Psoas muscle (tissue), 7 donors: ENCODE measurements at regions not wholly inside any gene's neighbourhood (a gene's known extent, or its start where the extent isn't known, plus 50 kb on each side); places are given as distances from the start of the nearest gene placed in this dataset.

ENCODE experiments used
- ATAC-seq, 4 donors: fragments of 200-7000 bp; cut with Tn5 transposase; one replicate each; pipeline ENCODE4 v1.9.1; 2020; ENCODE audit warnings: moderate library complexity in 3 of 4, mild to moderate bottlenecking in 2 of 4
- DNase-seq, 2 donors: peaks; one replicate each; pipeline ENCODE4 v3.0.0-alpha.2; 2020
- H3K27ac ChIP-seq: fragments of 200-600 bp; one replicate; pipeline ENCODE4 v1.8.0; 2022
- H3K27me3 ChIP-seq, 3 donors: fragments of 200-600 bp in 1 of 3; one replicate each; pipeline versions ENCODE4 v1.6.1 to v1.8.0; 2013 to 2022; ENCODE audit warnings: low read length in 2 of 3, mild to moderate bottlenecking in 2 of 3, moderate library complexity in 1 of 3; ENCODE audit not compliant: insufficient read depth in 3 of 3
- H3K36me3 ChIP-seq, 2 donors: fragments of 200-600 bp in 1 of 2; one replicate each; pipeline versions ENCODE4 v1.6.1 to v1.8.0; 2013 to 2022; ENCODE audit warnings: low read depth in 1 of 2, mild to moderate bottlenecking in 1 of 2, moderate library complexity in 1 of 2; ENCODE audit not compliant: insufficient read depth in 1 of 2
- H3K4me1 ChIP-seq: fragments of 200-600 bp; one replicate; pipeline ENCODE4 v1.8.0; 2022
- H3K4me3 ChIP-seq: fragments of 200-600 bp; one replicate; pipeline ENCODE4 v1.8.0; 2022; ENCODE audit warnings: mild to moderate bottlenecking
- H3K9me3 ChIP-seq: fragments of 200-600 bp; one replicate; pipeline ENCODE4 v1.8.0; 2022
- WGBS, 3 donors: extraction: QIAGEN DNeasy Blood & Tissue Kit; methylation state at CpG; one replicate each; pipeline versions ENCODE4 v1.1.6 to v1.1.7; 2013; 5-methylcytosine and 5-hydroxymethylcytosine counted together
- intact Hi-C, 2 donors: fragments of 100-400 bp; cut with DNase I; formaldehyde crosslinking; loops; one replicate each; pipeline versions ENCODE4 v1.11.0 to v1.14.2; 2022
- TF ChIP-seq, protein P1 (sequence below): fragments of 200-600 bp; IDR thresholded peaks from one replicate; pipeline ENCODE4 v1.8.0; 2022; ENCODE audit warnings: antibody characterized with exemption
- donor health status: healthy with polysubstance abuse.
- donor health status: DM: no; HTN: no; CAD: no; lungs with moderate emphysema.
- donor health status: Bipolar disorder and iron deficiency.
- donor health status: healthy.
- donor health status: DM: yes; HTN: yes; CAD: no.
- donor health status: DM: no; HTN: no; CAD: no.
- donor health status: DM: yes; HTN: yes; CAD: no.

DNA sequence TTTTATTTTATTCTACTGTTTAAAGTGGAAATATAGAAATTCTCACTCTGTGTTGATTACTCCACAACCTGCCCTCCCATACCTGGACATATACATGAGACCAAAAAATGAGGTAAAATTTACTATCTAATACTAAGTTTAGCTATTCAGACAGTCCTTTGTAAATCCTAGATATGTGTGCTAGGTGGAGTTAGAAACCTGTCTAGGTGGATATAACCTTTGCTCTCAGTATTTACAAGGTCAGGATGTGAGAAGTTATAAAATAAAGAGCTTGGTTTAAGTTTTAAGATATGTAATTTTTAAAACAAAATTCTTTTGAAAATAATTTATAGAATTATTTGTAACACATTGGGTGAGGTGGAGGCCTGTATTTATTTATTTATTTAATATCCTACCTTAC is 221.5 kb downstream of the PCDH7 start:
- TF ChIP-seq, protein P1, sequence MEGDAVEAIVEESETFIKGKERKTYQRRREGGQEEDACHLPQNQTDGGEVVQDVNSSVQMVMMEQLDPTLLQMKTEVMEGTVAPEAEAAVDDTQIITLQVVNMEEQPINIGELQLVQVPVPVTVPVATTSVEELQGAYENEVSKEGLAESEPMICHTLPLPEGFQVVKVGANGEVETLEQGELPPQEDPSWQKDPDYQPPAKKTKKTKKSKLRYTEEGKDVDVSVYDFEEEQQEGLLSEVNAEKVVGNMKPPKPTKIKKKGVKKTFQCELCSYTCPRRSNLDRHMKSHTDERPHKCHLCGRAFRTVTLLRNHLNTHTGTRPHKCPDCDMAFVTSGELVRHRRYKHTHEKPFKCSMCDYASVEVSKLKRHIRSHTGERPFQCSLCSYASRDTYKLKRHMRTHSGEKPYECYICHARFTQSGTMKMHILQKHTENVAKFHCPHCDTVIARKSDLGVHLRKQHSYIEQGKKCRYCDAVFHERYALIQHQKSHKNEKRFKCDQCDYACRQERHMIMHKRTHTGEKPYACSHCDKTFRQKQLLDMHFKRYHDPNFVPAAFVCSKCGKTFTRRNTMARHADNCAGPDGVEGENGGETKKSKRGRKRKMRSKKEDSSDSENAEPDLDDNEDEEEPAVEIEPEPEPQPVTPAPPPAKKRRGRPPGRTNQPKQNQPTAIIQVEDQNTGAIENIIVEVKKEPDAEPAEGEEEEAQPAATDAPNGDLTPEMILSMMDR, result no peak
- no peaks in the 10 kb centered on the region for H3K36me3 ChIP-seq
- DNase-seq (no peak), ATAC-seq (no peak)
- intact Hi-C loops, result no loop called here
- H3K9me3 ChIP-seq, result no peaks in the 10 kb centered on the region
- no peak overlapping the region for H3K4me3 ChIP-seq
- no peak overlapping the region for H3K27ac ChIP-seq
- H3K27me3 ChIP-seq, result no peaks in the 10 kb centered on the region
- H3K4me1 ChIP-seq, result no peaks in the 10 kb centered on the region

DNA sequence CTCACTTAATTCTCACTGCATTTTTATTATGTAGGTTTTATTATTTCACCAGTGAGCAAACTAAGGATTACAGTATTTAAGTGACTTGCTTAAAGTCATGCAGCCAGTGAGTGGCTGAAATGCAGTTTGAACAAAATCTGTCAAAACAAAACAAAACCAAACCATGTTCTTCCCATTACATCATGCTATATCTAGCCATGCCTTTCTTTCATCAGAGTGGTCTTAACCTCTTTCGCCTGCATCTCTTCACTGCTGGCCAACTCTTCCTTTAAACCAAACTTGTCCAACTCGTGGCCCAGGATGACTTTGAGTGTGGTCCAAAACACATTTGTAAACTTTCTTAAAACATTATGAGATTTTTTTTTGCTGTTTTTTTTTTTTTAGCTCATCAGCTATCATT is 223.2 kb downstream of the PCDH7 start:
- Histone ChIP-seq H3K4me1 (no peaks in the 10 kb centered on the region), H3K27me3 (no peaks in the 10 kb centered on the region), H3K36me3 (no peaks in the 10 kb centered on the region), H3K27ac (no peak overlapping the region), H3K9me3 (no peaks in the 10 kb centered on the region), H3K4me3 (no peak overlapping the region)
- TF ChIP-seq, protein P1, result no peak
- no peak for DNase-seq
- 50 to 74% (median 56%) methylated on average over 2 of the region's 2 CpGs for WGBS, 3 donors
- intact Hi-C loops, result no loop called here
- ATAC-seq, result no peak

DNA sequence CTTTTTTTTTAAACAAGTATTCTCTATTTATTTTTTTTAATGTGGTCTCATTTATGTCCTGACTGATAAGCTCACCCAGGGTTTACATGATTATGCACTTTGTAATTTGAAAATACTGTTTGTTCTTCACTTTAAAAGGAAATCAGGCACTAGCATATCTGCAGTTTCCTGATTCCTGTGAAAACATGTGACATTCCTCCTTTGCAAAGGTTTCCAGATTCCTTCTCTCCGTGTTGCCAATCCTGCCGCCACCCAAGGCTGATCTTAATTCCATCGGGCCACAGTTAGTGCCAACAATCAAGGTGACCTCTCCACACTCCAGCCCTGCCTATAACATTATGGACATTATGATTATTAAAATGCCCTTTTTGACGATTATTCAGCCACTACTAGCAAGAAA is 225.4 kb downstream of the PCDH7 start:
- 33 to 49% (median 49%) methylated on average over 4 of the region's 4 CpGs for WGBS, 3 donors
- DNase-seq, result no peak
- Histone ChIP-seq H3K36me3 (no peaks in the 10 kb centered on the region), H3K27ac (no peak overlapping the region), H3K27me3 (no peaks in the 10 kb centered on the region), H3K4me3 (no peak overlapping the region), H3K9me3 (no peaks in the 10 kb centered on the region), H3K4me1 (no peaks in the 10 kb centered on the region)
- intact Hi-C loops, result no loop called here
- no peak for ATAC-seq
- TF ChIP-seq, protein P1, result no peak

DNA sequence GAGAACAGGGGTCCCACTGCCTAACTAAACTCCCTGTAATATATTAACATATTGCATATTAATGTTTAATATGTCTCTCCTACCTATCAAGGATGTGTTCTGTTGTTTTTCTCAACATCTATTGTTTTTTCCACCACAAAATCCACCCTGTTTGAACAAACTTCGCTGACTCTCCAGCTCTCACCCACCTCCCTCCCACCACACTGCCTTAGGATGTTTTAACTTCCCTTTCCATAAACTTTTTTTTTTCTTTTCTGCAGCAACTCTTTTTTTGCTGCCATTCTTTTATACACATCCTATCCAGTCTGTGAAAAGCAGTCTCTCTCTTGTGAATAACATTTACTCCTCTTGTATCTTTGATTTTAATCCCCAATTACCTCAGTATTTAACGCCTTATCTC is 226.1 kb downstream of the PCDH7 start:
- 79 to 94% (median 94%) methylated on average over 2 of the region's 2 CpGs for WGBS, 3 donors
- Histone ChIP-seq H3K4me3 (no peak overlapping the region), H3K4me1 (no peaks in the 10 kb centered on the region), H3K9me3 (no peaks in the 10 kb centered on the region), H3K27me3 (no peaks in the 10 kb centered on the region), H3K27ac (no peak overlapping the region), H3K36me3 (no peaks in the 10 kb centered on the region)
- ATAC-seq, result no peak
- intact Hi-C loops, result no loop called here
- TF ChIP-seq, protein P1, result no peak
- DNase-seq, result no peak

DNA sequence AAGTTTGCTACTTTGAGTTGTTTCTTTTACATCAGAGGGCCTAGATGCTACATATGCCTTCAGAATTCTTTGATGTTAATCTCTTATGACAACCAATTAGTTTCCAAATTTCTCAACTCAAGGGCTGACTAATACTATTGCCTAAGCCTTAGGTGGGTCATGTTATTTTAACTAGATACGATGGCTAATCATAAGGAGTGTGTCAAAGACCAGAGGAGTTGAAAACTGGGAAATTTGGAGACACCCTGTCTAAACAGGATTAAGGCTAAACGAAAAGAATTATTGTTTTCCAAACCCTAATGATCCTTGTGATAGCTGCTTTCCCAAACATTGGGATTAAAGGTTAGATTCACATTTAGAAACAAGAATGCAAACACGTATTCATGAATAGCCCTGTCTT is 228.5 kb downstream of the PCDH7 start:
- H3K9me3 ChIP-seq, result no peaks in the 10 kb centered on the region
- no peaks in the 10 kb centered on the region for H3K36me3 ChIP-seq
- no peak overlapping the region for H3K4me3 ChIP-seq
- no peaks in the 10 kb centered on the region for H3K27me3 ChIP-seq
- H3K4me1 ChIP-seq, result no peaks in the 10 kb centered on the region
- ATAC-seq (no peak), DNase-seq (no peak)
- WGBS, 3 donors, result 72 to 75% (median 72%) methylated on average over 3 of the region's 3 CpGs
- intact Hi-C loops, result no loop called here
- TF ChIP-seq, protein P1, result no peak
- no peak overlapping the region for H3K27ac ChIP-seq
